ENCODE measurements at regions not wholly inside any gene's neighbourhood (a gene's known extent, or its start where the extent isn't known, plus 50 kb on each side); places are given as distances from the start of the nearest gene placed in this dataset.

DNA sequence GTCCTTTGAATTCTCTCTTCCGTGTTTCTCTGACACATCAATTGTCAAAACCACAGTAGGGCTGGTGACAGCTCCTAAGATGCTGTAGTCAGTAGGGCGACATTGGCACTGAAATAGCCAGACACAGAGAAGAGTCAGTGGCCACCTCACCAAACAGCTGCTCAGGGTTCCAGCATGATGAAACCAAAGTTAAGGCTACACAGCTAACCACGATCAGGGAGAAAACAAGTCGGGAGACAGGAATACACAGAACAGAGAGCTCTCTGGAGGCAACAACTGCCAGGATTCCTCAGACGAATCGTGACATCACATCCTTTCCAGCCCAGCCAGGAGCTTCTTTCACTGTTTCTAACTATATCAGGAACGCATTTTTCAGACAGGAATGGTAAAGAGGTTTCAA, 922.2 kb downstream of the SORCS1 start:
- DNase-seq (ENCODE audit: low read depth, low spot score), result no peak
- no peak overlapping the region for H3K4me3 ChIP-seq (ENCODE audit: low read length)

GRCh38 chr10:106226828-106227227, 937.7 kb downstream of the SORCS1 start:
- no peak overlapping the region for H3K4me3 ChIP-seq (ENCODE audit: low read length)
- no peak for DNase-seq (ENCODE audit: low read depth, low spot score)

GRCh38 chr10:106226142-106226541, 938.4 kb downstream of the SORCS1 start:
- no peak overlapping the region for H3K4me3 ChIP-seq (ENCODE audit: low read length)
- no peak for DNase-seq (ENCODE audit: low read depth, low spot score)

DNA sequence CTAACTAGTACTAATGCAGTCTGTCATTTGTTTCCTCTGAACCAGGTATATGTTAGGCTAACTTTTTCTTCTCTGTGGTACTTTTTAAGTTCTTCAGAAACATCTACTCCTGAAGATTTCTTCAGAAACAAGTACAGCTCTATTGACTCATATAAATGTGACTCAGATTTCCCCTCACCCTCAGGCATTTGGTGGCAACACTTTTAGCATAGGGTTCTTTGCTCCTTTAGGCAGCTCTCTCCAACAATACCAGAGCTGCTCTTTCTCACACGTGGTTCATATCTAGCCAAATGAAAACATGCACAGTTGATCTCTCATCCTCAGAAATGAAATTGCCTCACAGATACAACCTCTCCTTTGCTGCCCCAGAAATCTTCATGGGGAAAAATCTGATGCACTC, 939.8 kb downstream of the SORCS1 start:
- DNase-seq (ENCODE audit: low read depth, low spot score), result no peak
- no peak overlapping the region for H3K4me3 ChIP-seq (ENCODE audit: low read length)

DNA sequence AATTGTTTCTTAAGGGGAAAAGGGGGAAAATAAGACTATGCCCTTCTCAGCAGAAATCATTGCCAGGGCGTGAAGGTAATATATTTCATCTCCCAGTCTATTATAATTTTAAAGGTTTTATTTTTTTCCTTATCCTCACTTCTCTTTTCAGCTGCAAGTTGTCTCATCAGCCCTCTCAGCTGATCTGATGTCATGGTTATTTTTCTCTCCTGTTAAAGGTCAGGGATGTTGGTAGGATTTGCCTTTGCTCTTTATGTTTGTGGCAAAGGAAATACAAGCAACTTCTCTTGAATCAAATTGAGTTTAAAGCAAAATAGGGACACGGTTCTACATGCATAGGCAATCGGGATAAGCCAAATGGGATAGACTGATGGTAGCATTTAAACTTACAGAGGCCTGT, 946.9 kb downstream of the SORCS1 start:
- DNase-seq (ENCODE audit: low read depth, low spot score), result no peak

GRCh38 chr10:106216085-106216484, 948.4 kb downstream of the SORCS1 start:
- DNase-seq (ENCODE audit: low read depth, low spot score), result no peak
- no peak overlapping the region for H3K4me3 ChIP-seq (ENCODE audit: low read length)

More for the DNA sequence above, 946.9 kb downstream of the SORCS1 start:
- H3K4me3 ChIP-seq (ENCODE audit: low read length), result no peak overlapping the region

DNA sequence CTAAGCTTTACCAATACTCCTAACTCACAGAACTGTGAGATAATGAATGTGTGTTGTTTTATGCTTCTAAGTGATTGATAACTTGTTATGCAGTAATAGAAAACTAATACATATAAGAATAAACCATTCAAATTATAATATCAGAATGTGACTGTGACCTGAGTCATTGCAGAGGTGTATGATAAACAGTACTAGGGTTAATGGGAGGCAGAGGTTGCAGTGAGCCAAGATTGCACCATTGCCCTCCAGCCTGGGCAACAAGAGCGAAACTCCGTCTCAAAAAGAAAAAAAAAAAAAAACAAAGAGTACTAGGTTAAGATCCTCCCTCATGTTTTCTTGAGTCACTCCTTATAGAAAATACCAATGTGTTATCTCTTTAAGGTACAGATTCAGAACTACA, 950.3 kb downstream of the SORCS1 start:
- DNase-seq (ENCODE audit: low read depth, low spot score), result no peak
- no peak overlapping the region for H3K4me3 ChIP-seq (ENCODE audit: low read length)

DNA sequence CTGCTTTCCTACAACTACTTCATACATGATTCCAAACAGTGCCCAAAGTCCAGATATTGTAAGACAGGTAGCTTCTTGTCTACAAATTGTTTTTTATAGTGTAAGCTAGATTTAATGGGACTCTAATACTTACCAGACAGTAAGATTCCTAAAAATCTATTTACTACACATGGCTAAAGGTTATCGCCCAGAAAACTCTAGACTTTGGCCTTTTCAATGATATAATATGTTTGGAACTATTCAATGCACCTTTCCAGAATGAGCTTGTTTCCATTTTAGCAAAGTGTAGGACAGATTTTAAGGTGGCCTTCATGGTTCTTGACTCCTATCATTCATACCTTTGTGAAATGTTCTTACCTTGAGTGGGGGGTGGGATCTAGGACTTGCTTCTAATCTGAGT, 951.0 kb downstream of the SORCS1 start:
- no peak for DNase-seq (ENCODE audit: low read depth, low spot score)
- no peak overlapping the region for H3K4me3 ChIP-seq (ENCODE audit: low read length)

GRCh38 chr10:106198275-106198674, 966.2 kb downstream of the SORCS1 start:
- H3K4me3 ChIP-seq (ENCODE audit: low read length), result no peak overlapping the region
- no peak for DNase-seq (ENCODE audit: low read depth, low spot score)

DNA sequence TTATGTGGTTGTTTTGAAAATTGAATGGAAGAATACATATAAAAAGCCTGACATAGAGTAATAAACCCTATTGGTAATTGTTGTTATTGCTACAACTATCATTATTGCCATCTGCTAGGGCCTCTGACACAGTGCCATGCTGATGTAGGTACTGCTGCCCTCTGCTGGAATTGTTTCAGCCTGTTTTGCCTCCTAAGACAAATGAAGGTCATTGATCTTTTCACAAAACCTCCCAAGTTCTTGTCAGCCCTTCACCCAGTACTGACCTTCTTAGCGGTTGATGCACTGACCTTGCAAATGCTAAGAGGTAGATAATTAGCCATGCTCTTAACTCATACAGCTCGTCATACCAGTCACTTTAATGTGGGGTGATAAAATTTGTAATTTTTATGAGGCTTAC, 975.2 kb downstream of the SORCS1 start:
- peak; percentile 42 for DNase-seq (ENCODE audit: low read depth, low spot score)
- no peak overlapping the region for H3K4me3 ChIP-seq (ENCODE audit: low read length)

- no peak overlapping the region for H3K4me3 ChIP-seq (ENCODE audit: low read length)
- no peak for DNase-seq (ENCODE audit: low read depth, low spot score)
These were observed 978.6 kb downstream of the SORCS1 start for GRCh38 chr10:106185951-106186350.

DNA sequence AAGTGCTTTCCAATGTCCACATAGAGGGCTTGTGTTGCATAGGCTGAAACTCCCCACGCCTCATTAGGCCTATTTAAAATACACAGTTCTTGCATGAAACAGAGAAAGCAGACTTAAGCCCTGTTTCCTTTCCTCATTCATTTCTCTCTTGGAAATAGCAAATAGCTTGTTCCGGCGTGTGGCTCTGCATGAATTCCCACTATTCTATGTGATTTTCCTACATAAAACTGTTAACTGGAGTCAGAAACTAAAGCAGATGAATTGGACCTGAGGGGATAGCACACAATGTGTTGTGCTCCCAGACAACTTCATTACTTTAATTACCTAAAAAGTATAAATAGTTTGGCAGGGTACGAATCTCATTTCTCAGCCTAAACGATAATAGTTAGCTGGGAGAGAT, 981.5 kb downstream of the SORCS1 start:
- no peak for DNase-seq (ENCODE audit: low read depth, low spot score)
- no peak overlapping the region for H3K4me3 ChIP-seq (ENCODE audit: low read length)

- no peak for DNase-seq (ENCODE audit: low read depth, low spot score)
- H3K4me3 ChIP-seq (ENCODE audit: low read length), result no peak overlapping the region
These were observed 982.0 kb downstream of the SORCS1 start for GRCh38 chr10:106182542-106182941.

GRCh38 chr10:106181501-106181900, 983.0 kb downstream of the SORCS1 start:
- DNase-seq (ENCODE audit: low read depth, low spot score), result no peak
- no peak overlapping the region for H3K4me3 ChIP-seq (ENCODE audit: low read length)

GRCh38 chr10:106179430-106179829, 985.1 kb downstream of the SORCS1 start:
- no peak for DNase-seq (ENCODE audit: low read depth, low spot score)

DNA sequence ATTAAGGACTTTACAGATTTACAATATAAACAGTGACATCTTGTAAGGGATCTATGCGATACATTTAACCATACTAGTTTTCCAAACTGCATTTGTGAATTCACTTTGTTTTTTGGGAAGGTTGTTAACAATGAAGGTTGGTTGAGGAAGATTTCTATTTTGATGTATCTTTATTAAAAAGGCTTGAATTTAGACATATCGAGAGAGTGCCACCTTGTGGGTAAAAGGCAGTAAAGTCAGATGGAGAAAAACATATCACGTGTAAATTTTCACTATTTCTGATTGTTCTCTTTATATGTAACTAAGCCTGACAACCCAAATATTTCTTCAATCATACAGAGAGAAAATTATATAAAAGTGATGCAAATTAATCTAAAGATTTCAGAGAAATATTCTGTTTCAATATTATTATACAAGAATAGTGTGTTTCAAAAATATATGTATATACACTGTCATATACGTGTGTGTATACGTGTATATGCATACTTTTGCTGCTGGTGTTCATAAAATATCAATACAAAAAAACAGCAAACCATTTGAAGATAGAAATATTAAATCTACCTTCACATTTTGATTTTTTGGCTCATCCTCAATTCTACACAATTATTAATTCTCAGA, 988.6 kb downstream of the SORCS1 start:
- DNase-seq (ENCODE audit: low read depth, low spot score), result peak; percentile 5
- no peak overlapping the region for H3K4me3 ChIP-seq (ENCODE audit: low read length)

More at GRCh38 chr10:106179430-106179829, 985.1 kb downstream of the SORCS1 start:
- no peak overlapping the region for H3K4me3 ChIP-seq (ENCODE audit: low read length)

DNA sequence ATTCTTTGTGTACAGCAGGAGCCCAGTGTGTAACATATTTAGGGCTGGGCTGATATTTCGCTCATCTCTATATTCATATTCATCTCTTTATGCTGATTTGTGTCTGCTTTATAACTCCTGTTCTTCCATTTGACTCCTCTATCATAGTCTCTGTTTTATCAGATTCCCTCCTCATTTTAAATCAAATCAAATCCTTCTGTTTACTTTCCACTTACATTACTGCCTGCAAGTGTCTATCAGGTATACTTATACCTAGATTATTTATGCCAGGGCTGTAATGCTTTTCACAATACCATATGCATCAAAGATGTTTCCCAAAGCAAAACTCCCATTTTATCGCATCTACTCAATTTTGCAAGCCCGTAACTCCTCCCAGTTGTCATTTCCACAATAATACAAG, 990.7 kb downstream of the SORCS1 start:
- H3K4me3 ChIP-seq (ENCODE audit: low read length), result no peak overlapping the region
- no peak for DNase-seq (ENCODE audit: low read depth, low spot score)

DNA sequence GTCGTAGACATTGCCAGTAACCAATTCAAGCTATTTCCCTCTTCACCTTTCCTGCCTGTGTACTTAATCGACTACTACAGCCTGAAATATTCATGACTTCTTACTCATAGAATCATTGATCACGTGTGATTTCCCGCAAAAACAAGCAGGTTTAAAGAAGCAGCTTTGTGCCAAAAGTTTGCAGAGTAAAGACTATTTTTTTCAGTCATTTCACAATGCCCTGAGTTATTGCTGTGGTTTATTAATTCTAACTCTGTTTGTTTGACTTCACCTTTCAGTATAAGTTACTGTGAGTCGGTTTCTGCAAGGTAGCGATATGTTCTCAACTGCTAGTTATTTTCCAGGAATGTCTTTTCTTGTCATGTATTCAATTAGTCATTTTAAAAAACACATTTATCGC, 995.3 kb downstream of the SORCS1 start:
- no peak for DNase-seq (ENCODE audit: low read depth, low spot score)

GRCh38 chr10:106167946-106168345, 996.6 kb downstream of the SORCS1 start:
- no peak for DNase-seq (ENCODE audit: low read depth, low spot score)
- no peak overlapping the region for H3K4me3 ChIP-seq (ENCODE audit: low read length)

More for the DNA sequence above, 995.3 kb downstream of the SORCS1 start:
- H3K4me3 ChIP-seq (ENCODE audit: low read length), result no peak overlapping the region

- DNase-seq (ENCODE audit: low read depth, low spot score), result no peak
- no peak overlapping the region for H3K4me3 ChIP-seq (ENCODE audit: low read length)
These were observed 1006.3 kb downstream of the SORCS1 start for GRCh38 chr10:106158241-106158640.

DNA sequence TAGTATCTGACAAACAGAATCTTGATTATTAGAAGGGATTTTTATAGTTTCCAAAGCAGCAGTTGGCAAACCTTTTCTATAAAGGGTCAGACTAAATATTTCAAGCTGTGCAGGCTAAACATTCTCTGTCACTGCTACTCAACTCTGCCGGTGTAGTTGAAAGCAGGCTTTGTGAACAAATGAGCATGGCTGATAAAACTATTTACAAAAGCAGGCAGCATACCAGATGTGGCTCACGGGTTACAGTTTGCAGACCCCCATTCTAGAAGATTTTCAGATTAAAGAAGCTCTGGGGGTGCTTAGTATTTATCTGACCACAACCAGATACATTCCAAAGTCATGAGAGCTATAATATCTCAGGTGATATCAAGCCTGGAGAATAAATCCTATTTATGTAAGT, 1017.5 kb downstream of the SORCS1 start:
- DNase-seq (ENCODE audit: low read depth, low spot score), result no peak
- no peak overlapping the region for H3K4me3 ChIP-seq (ENCODE audit: low read length)

GRCh38 chr10:106139915-106140314, 1024.6 kb downstream of the SORCS1 start:
- no peak for DNase-seq (ENCODE audit: low read depth, low spot score)
- no peak overlapping the region for H3K4me3 ChIP-seq (ENCODE audit: low read length)

Measured in Jurkat, Clone E6-1 (cell line).